Panc1 (cell line): ENCODE measurements at regions not wholly inside any gene's neighbourhood (a gene's known extent, or its start where the extent isn't known, plus 50 kb on each side); places are given as distances from the start of the nearest gene placed in this dataset.

Source experiments
- CTCF ChIP-seq: fragments of 450-650 bp; IDR thresholded peaks from 2 replicates; pipeline ENCODE4 v1.5.1; 2017; ENCODE audit warnings: mild to moderate bottlenecking
- POLR2AphosphoS5 ChIP-seq: IDR thresholded peaks from 2 replicates; pipeline ENCODE4 v1.6.1; 2012; ENCODE audit warnings: mild to moderate bottlenecking, low read depth, low read length, moderate library complexity
- REST ChIP-seq, 2 experiments: IDR thresholded peaks; 2 replicates each; pipeline ENCODE4 v1.6.1; 2011 to 2012; ENCODE audit warnings: low read depth in 2 of 2, control low read depth in 1 of 2, low read length in 1 of 2, mild to moderate bottlenecking in 1 of 2, moderate library complexity in 1 of 2; ENCODE audit not compliant: insufficient read depth in 1 of 2
- SIN3A ChIP-seq: IDR thresholded peaks from 2 replicates; pipeline ENCODE4 v1.6.1; 2012; ENCODE audit warnings: low read depth, mild to moderate bottlenecking, low read length, moderate library complexity, borderline replicate concordance; ENCODE audit not compliant: insufficient read depth

GRCh38 chr1:72341661-72342060 is 59.3 kb upstream of the NEGR1 start:
- TF ChIP-seq CTCF (no peak), REST (IDR thresholded peaks at IDR 0.05; ENCODE audit: insufficient read depth in 1 of 2, low read depth in 2 of 2, low read length in 1 of 2) (no peak), POLR2AphosphoS5 (no peak), SIN3A (no peak)
